DND-41 (cell line): ENCODE measurements at regions not wholly inside any gene's neighbourhood (a gene's known extent, or its start where the extent isn't known, plus 50 kb on each side); places are given as distances from the start of the nearest gene placed in this dataset.

Experiments
- ATAC-seq: fragments of 200-7000 bp; cut with Tn5 transposase; 3 replicates; pipeline ENCODE4 v1.9.1; 2021; ENCODE audit warnings: low read depth; ENCODE audit not compliant: insufficient read depth
- DNase-seq: peaks from one replicate; pipeline ENCODE4 v3.0.0-alpha.2; 2020
- H2AFZ ChIP-seq: 2 replicates; pipeline ENCODE4 v1.6.0; 2012; ENCODE audit warnings: low read depth, low read length
- H3K27ac ChIP-seq: 2 replicates; pipeline ENCODE4 v1.5.1; 2012; ENCODE audit warnings: low read length, inconsistent platforms
- H3K27me3 ChIP-seq: fragments of 200-600 bp; sonication (generic); 2 replicates; pipeline ENCODE4 v1.6.0; 2012; ENCODE audit warnings: low read length, mild to moderate bottlenecking, inconsistent platforms; ENCODE audit not compliant: insufficient read depth, poor library complexity
- H3K36me3 ChIP-seq: 2 replicates; pipeline ENCODE4 v1.5.1; 2012; ENCODE audit warnings: low read length, inconsistent platforms; ENCODE audit not compliant: insufficient read depth
- H3K4me1 ChIP-seq: 2 replicates; pipeline ENCODE4 v1.5.1; 2012; ENCODE audit warnings: mild to moderate bottlenecking, low read length; ENCODE audit not compliant: insufficient read depth
- H3K4me2 ChIP-seq: 2 replicates; pipeline ENCODE4 v1.6.0; 2012; ENCODE audit warnings: mild to moderate bottlenecking, moderate library complexity, low read length, inconsistent platforms; ENCODE audit not compliant: insufficient read depth
- H3K4me3 ChIP-seq, 2 experiments: fragments of 200-600 bp in 1 of 2; shearing (Covaris generic) in 1 of 2; 2 replicates each; pipeline ENCODE4 v1.5.1; 2012 to 2016; ENCODE audit warnings: inconsistent platforms in 2 of 2, low read length in 2 of 2, mild to moderate bottlenecking in 2 of 2, low read depth in 1 of 2, moderate library complexity in 1 of 2
- H3K79me2 ChIP-seq: 2 replicates; pipeline ENCODE4 v1.6.0; 2012; ENCODE audit warnings: low read length, inconsistent platforms; ENCODE audit not compliant: insufficient read depth
- H3K9ac ChIP-seq: 2 replicates; pipeline ENCODE4 v1.6.0; 2012; ENCODE audit warnings: low read depth, mild to moderate bottlenecking, inconsistent platforms, low read length, moderate library complexity
- H3K9me3 ChIP-seq: 2 replicates; pipeline ENCODE4 v1.5.1; 2012; ENCODE audit warnings: low read length, moderate library complexity, mild to moderate bottlenecking, inconsistent platforms; ENCODE audit not compliant: insufficient read depth, severe bottlenecking
- H4K20me1 ChIP-seq: 2 replicates; pipeline ENCODE4 v1.6.0; 2012; ENCODE audit warnings: low read length; ENCODE audit not compliant: insufficient read depth
- CTCF ChIP-seq: IDR thresholded peaks from 2 replicates; pipeline ENCODE4 v1.5.1; 2012; ENCODE audit warnings: borderline replicate concordance, low read length, moderate library complexity, mild to moderate bottlenecking; ENCODE audit not compliant: poor library complexity, severe bottlenecking; ENCODE audit errors: extremely low read depth
- EZH2 ChIP-seq: IDR thresholded peaks from 3 replicates; pipeline ENCODE4 v1.6.1; 2012; ENCODE audit warnings: borderline replicate concordance, low read depth, mild to moderate bottlenecking, moderate library complexity, low read length, inconsistent platforms; ENCODE audit not compliant: severe bottlenecking

GRCh38 chr5:4990017-4990416, 150.1 kb upstream of the ADAMTS16 start:
- H2AFZ ChIP-seq, result no peak overlapping the region
- DNase-seq (no peak), ATAC-seq (no peak)
- H3K4me1 ChIP-seq, result peaks cover 5% of the 10 kb centered on the region; the same call in 1 of the 2 replicates
- H3K27ac ChIP-seq, result no peak overlapping the region
- no peaks in the 10 kb centered on the region for H4K20me1 ChIP-seq
- H3K36me3 ChIP-seq, result no peaks in the 10 kb centered on the region
- no peak for TF ChIP-seq EZH2
- TF ChIP-seq CTCF, result no peak
- H3K4me2 ChIP-seq, result no peak overlapping the region
- H3K27me3 ChIP-seq, result peaks cover 33% of the 10 kb centered on the region
- no peaks in the 10 kb centered on the region for H3K79me2 ChIP-seq
- no peaks in the 10 kb centered on the region for H3K9me3 ChIP-seq
- no peak overlapping the region for H3K9ac ChIP-seq
- H3K4me3 ChIP-seq, result no peak overlapping the region

GRCh38 chr5:4990462-4990861, 149.7 kb upstream of the ADAMTS16 start:
- Histone ChIP-seq H4K20me1 (no peaks in the 10 kb centered on the region), H3K4me3 (no peak overlapping the region), H3K4me1 (peaks cover 5% of the 10 kb centered on the region; the same call in 1 of the 2 replicates), H3K9ac (no peak overlapping the region), H3K27ac (no peak overlapping the region), H3K36me3 (no peaks in the 10 kb centered on the region), H3K27me3 (peaks cover 34% of the 10 kb centered on the region), H3K79me2 (no peaks in the 10 kb centered on the region), H3K9me3 (no peaks in the 10 kb centered on the region), H3K4me2 (no peak overlapping the region), H2AFZ (no peak overlapping the region)
- ATAC-seq (no peak), DNase-seq (no peak)
- TF ChIP-seq EZH2 (no peak), CTCF (no peak)

- TF ChIP-seq CTCF, result no peak
- H3K9me3 ChIP-seq, result no peaks in the 10 kb centered on the region
- no peak for ATAC-seq
- no peak overlapping the region for H2AFZ ChIP-seq
- no peak overlapping the region for H3K4me2 ChIP-seq
- no peak for DNase-seq
- H3K36me3 ChIP-seq, result no peaks in the 10 kb centered on the region
- H3K4me1 ChIP-seq, result peaks cover 5% of the 10 kb centered on the region; the same call in 1 of the 2 replicates
- H3K4me3 ChIP-seq, result no peak overlapping the region
- H3K27me3 ChIP-seq, result peaks cover 30% of the 10 kb centered on the region
- H3K79me2 ChIP-seq, result no peaks in the 10 kb centered on the region
- no peak overlapping the region for H3K9ac ChIP-seq
- no peak overlapping the region for H3K27ac ChIP-seq
- H4K20me1 ChIP-seq, result no peaks in the 10 kb centered on the region
Observed at GRCh38 chr5:4991925-4992324, 148.2 kb upstream of the ADAMTS16 start.

GRCh38 chr5:4995014-4995413, 145.1 kb upstream of the ADAMTS16 start:
- Histone ChIP-seq H3K4me3 (no peak overlapping the region), H3K27me3 (peaks cover 22% of the 10 kb centered on the region), H3K4me2 (no peak overlapping the region), H3K9ac (no peak overlapping the region), H3K79me2 (no peaks in the 10 kb centered on the region), H3K9me3 (no peaks in the 10 kb centered on the region), H3K36me3 (no peaks in the 10 kb centered on the region), H3K4me1 (peaks cover 5% of the 10 kb centered on the region; the same call in 1 of the 2 replicates), H4K20me1 (no peaks in the 10 kb centered on the region), H2AFZ (no peak overlapping the region), H3K27ac (no peak overlapping the region)
- ATAC-seq, result no peak
- no peak for DNase-seq
- TF ChIP-seq CTCF (no peak), EZH2 (no peak)
